SK-N-SH (cell line): ENCODE measurements at regions not wholly inside any gene's neighbourhood (a gene's known extent, or its start where the extent isn't known, plus 50 kb on each side); places are given as distances from the start of the nearest gene placed in this dataset.
"Not testable (repeated sequence)": the region's sequence is repeated elsewhere in the genome, so short reads cannot be mapped to it uniquely, and the experiment has no call there.

Source experiments
- CTCF ChIA-PET: fragments of 300-600, 350-600 bp; formaldehyde crosslinking; extraction: SDS; loops from one replicate; lab custom pipeline; 2021; lab: Yijun Ruan, JAX
- POLR2A ChIA-PET: fragments of 350-600 bp; sonication (Branson Sonifier 250); formaldehyde crosslinking; extraction: SDS; loops from one replicate; lab custom pipeline; 2020; ENCODE audit warnings: antibody characterized with exemption, inconsistent platforms; lab: Yijun Ruan, JAX
- DNase-seq: peaks from one replicate; pipeline ENCODE4 v3.0.0; 2012
- H2AFZ ChIP-seq: fragments of 200-600 bp; sonication (generic); 2 replicates; pipeline ENCODE4 v1.8.1; 2016; ENCODE audit warnings: antibody characterized with exemption, mild to moderate bottlenecking, low read depth
- H3F3A ChIP-seq: fragments of 200-600 bp; sonication (generic); replicated peaks from 2 replicates; pipeline ENCODE3; 2016; ENCODE audit warnings: antibody characterized with exemption, mild to moderate bottlenecking; ENCODE audit not compliant: insufficient read depth
- H3K27ac ChIP-seq, 2 experiments: fragments of 200-500 bp in 1 of 2; fragments of 200-600 bp in 1 of 2; sonication (Bioruptor generic) in 1 of 2; sonication (generic), shearing (Covaris generic) in 1 of 2; 2 replicates each; pipeline versions ENCODE4 v1.5.1 to v1.6.1; 2014 to 2016; ENCODE audit warnings: low read depth in 2 of 2, inconsistent platforms in 1 of 2, low read length in 1 of 2, mild to moderate bottlenecking in 1 of 2, mixed read lengths in 1 of 2
- H3K27me3 ChIP-seq: fragments of 200-600 bp; sonication (generic), shearing (Covaris generic); 2 replicates; pipeline ENCODE4 v1.6.1; 2016; ENCODE audit warnings: mixed run types; ENCODE audit not compliant: insufficient read depth
- H3K36me3 ChIP-seq, 2 experiments: fragments of 200-500 bp in 1 of 2; fragments of 200-600 bp in 1 of 2; sonication (Bioruptor generic) in 1 of 2; sonication (generic) in 1 of 2; replicated peaks in 1 of 2; 2 replicates each; pipeline versions ENCODE3 to v1.5.1; 2014 to 2016; ENCODE audit warnings: low read length in 1 of 2, mild to moderate bottlenecking in 1 of 2; ENCODE audit not compliant: insufficient read depth in 2 of 2, control insufficient read depth in 1 of 2
- H3K4me1 ChIP-seq, 2 experiments: fragments of 200-500 bp in 1 of 2; fragments of 200-600 bp in 1 of 2; sonication (Bioruptor generic) in 1 of 2; sonication (generic), shearing (Covaris generic) in 1 of 2; 2 replicates each; pipeline versions ENCODE4 v1.5.1 to v1.6.1; 2014 to 2016; ENCODE audit warnings: low read depth in 1 of 2, low read length in 1 of 2, mixed run types in 1 of 2; ENCODE audit not compliant: insufficient read depth in 2 of 2, control insufficient read depth in 1 of 2
- H3K4me2 ChIP-seq: fragments of 200-600 bp; sonication (generic), shearing (Covaris generic); 2 replicates; pipeline ENCODE4 v1.6.1; 2017; ENCODE audit warnings: mixed run types
- H3K4me3 ChIP-seq, 2 experiments: fragments of 200-500 bp in 1 of 2; fragments of 200-600 bp in 1 of 2; sonication (Bioruptor generic) in 1 of 2; sonication (generic), shearing (Covaris generic) in 1 of 2; 2 replicates each; pipeline versions ENCODE4 v1.5.1 to v1.8.1; 2014 to 2016; ENCODE audit warnings: low read depth in 2 of 2, inconsistent platforms in 1 of 2, low read length in 1 of 2, mild to moderate bottlenecking in 1 of 2, mixed read lengths in 1 of 2, moderate library complexity in 1 of 2
- H3K79me2 ChIP-seq: fragments of 200-600 bp; sonication (generic); 2 replicates; pipeline ENCODE4 v1.8.1; 2017; ENCODE audit warnings: mild to moderate bottlenecking; ENCODE audit not compliant: insufficient read depth
- H3K9ac ChIP-seq: fragments of 200-600 bp; sonication (generic); 2 replicates; pipeline ENCODE4 v1.6.1; 2017; ENCODE audit warnings: mixed run types
- H3K9me2 ChIP-seq: fragments of 200-600 bp; sonication (generic); 2 replicates; pipeline ENCODE4 v1.6.1; 2017; ENCODE audit warnings: mixed run types
- H3K9me3 ChIP-seq: fragments of 200-600 bp; sonication (generic); 2 replicates; pipeline ENCODE4 v1.6.1; 2017; ENCODE audit warnings: mixed run types, mild to moderate bottlenecking, moderate library complexity
- H4K20me1 ChIP-seq: fragments of 200-600 bp; sonication (generic); 2 replicates; pipeline ENCODE4 v1.6.1; 2017; ENCODE audit warnings: mild to moderate bottlenecking, mixed run types; ENCODE audit not compliant: insufficient read depth
- CHD2 ChIP-seq: fragments of 150-350 bp; IDR thresholded peaks from 2 replicates; pipeline ENCODE4 v1.6.1; 2018; ENCODE audit warnings: low read length; ENCODE audit not compliant: partially characterized antibody
- CTCF ChIP-seq: fragments of 200-600 bp; sonication (generic); IDR thresholded peaks from 2 replicates; pipeline ENCODE4 v1.6.1; 2017; ENCODE audit warnings: antibody characterized with exemption, mild to moderate bottlenecking, moderate library complexity
- ELF1 ChIP-seq: IDR thresholded peaks from 2 replicates; pipeline ENCODE4 v1.4.0; 2012
- EP300 ChIP-seq, 2 experiments: IDR thresholded peaks; 2 replicates each; pipeline versions ENCODE4 v1.4.0 to v1.6.1; 2012; ENCODE audit warnings: borderline replicate concordance in 1 of 2, low read depth in 1 of 2, low read length in 1 of 2
- GABPA ChIP-seq: IDR thresholded peaks from 2 replicates; pipeline ENCODE4 v1.4.0; 2012; ENCODE audit warnings: low read depth, mild to moderate bottlenecking
- GATA2 ChIP-seq: sonication (generic); formaldehyde crosslinking; IDR thresholded peaks from 2 replicates; pipeline ENCODE4 v1.5.0; 2020; ENCODE audit warnings: mild to moderate bottlenecking, missing genetic modification reagents
- JUND ChIP-seq: IDR thresholded peaks from 2 replicates; pipeline ENCODE4 v1.4.0; 2012
- MEF2A ChIP-seq: IDR thresholded peaks from 2 replicates; pipeline ENCODE4 v1.4.0; 2012; ENCODE audit warnings: low read depth, borderline replicate concordance
- MXI1 ChIP-seq: IDR thresholded peaks from 2 replicates; pipeline ENCODE4 v1.6.1; 2012; ENCODE audit warnings: mild to moderate bottlenecking, low read depth, low read length, improper control_type of control experiment
- POLR2AphosphoS5 ChIP-seq: IDR thresholded peaks from 2 replicates; pipeline ENCODE4 v1.6.1; 2012; ENCODE audit warnings: low read depth, low read length
- RAD21 ChIP-seq: IDR thresholded peaks from 2 replicates; pipeline ENCODE4 v1.6.1; 2012; ENCODE audit warnings: mild to moderate bottlenecking, low read length
- RXRA ChIP-seq: IDR thresholded peaks from 2 replicates; pipeline ENCODE4 v1.4.0; 2012; ENCODE audit warnings: low read depth, mild to moderate bottlenecking, borderline replicate concordance
- SIN3A ChIP-seq: IDR thresholded peaks from 2 replicates; pipeline ENCODE4 v1.6.1; 2012; ENCODE audit warnings: low read depth, mild to moderate bottlenecking, low read length, moderate library complexity, borderline replicate concordance
- TCF12 ChIP-seq: IDR thresholded peaks from 2 replicates; pipeline ENCODE4 v1.4.0; 2012
- TEAD4 ChIP-seq: IDR thresholded peaks from 2 replicates; pipeline ENCODE4 v1.4.0; 2012; ENCODE audit warnings: mild to moderate bottlenecking, borderline replicate concordance; ENCODE audit not compliant: insufficient read depth
- USF2 ChIP-seq: fragments of 150-350 bp; IDR thresholded peaks from 2 replicates; pipeline ENCODE4 v1.6.1; 2017; ENCODE audit warnings: antibody characterized with exemption, low read length, low read depth, borderline replicate concordance
- YY1 ChIP-seq: IDR thresholded peaks from 2 replicates; pipeline ENCODE4 v1.4.0; 2012; ENCODE audit warnings: low read depth, mild to moderate bottlenecking
- WGBS: methylation state at CpG from one replicate; pipeline ENCODE4 v1.1.6; 2017; ENCODE audit warnings: low lambda C conversion rate; 5-methylcytosine and 5-hydroxymethylcytosine counted together

DNA sequence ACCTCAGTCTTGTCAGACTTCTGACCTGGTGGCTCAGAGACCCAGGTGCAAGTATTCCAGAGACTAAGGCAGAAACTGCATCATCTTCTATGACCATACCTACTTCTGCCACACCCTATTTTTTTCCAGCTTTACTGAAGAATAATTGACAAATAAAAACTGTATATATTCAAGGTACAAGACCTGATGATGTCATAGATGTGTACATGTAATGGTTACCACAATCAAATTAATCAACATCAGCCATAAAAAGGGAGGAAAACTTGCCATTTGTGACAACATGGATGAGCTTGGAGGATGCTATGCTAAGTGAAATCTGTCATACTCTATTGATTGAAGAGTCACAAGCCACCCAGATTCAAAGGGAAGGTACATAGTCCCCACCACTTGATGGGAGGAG, 815.6 kb downstream of the SORCS1 start:
- Histone ChIP-seq H3K4me1 (no peaks in the 10 kb centered on the region), H3K9me3 (no peaks in the 10 kb centered on the region), H3K36me3 (no peaks in the 10 kb centered on the region), H3K4me2 (no peak overlapping the region), H3K9ac (no peak overlapping the region), H3K79me2 (no peaks in the 10 kb centered on the region), H3F3A (no peaks in the 10 kb centered on the region), H3K9me2 (no peaks in the 10 kb centered on the region), H3K27ac (no peak overlapping the region), H3K4me3 (no peak overlapping the region), H3K27me3 (no peaks in the 10 kb centered on the region), H4K20me1 (no peaks in the 10 kb centered on the region), H2AFZ (no peak overlapping the region)
- ChIA-PET CTCF (interaction anchor here (1.9 kb wide), 1 partner anchor 9 kb away, joined by 6 read pairs; no protein-coding TSS in a partner anchor), POLR2A (no interaction called here)
- no peak for DNase-seq
- TF ChIP-seq CTCF = no peak
- TF ChIP-seq MXI1 = no peak
- TF ChIP-seq MEF2A = no peak
- TF ChIP-seq TEAD4 = no peak
- no peak for TF ChIP-seq GATA2
- no peak for TF ChIP-seq JUND
- TF ChIP-seq TCF12 = no peak
- TF ChIP-seq ELF1 = no peak
- no peak for TF ChIP-seq POLR2AphosphoS5
- no peak for TF ChIP-seq YY1
- no peak for TF ChIP-seq RXRA
- no peak for TF ChIP-seq EP300 (IDR thresholded peaks at IDR 0.05; ENCODE audit: borderline replicate concordance in 1 of 2, low read depth in 1 of 2, low read length in 1 of 2)
- no peak for TF ChIP-seq RAD21
- TF ChIP-seq SIN3A = no peak
- TF ChIP-seq USF2 = no peak
- no peak for TF ChIP-seq CHD2

DNA sequence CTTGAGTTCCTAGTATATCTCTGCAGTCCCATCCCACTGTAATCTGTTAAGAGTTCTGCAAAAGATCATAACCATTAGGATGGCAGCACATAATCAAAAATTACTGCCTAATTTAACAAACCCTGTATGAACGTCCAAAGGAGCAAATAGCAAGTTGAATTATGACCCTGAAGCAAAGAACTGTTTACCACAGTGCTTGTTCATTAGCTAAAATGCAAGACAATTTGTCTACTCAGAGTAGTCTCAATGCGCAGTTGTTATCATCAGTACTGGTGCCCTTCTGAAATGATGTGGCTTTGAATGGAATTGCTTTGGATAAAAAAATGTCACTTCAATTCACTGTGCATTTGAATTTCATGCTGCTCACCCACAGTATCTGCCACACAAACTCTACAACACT, 817.0 kb downstream of the SORCS1 start:
- Histone ChIP-seq H3K9me3 (no peaks in the 10 kb centered on the region), H4K20me1 (no peaks in the 10 kb centered on the region), H3K4me1 (no peaks in the 10 kb centered on the region), H3K27me3 (no peaks in the 10 kb centered on the region), H2AFZ (no peak overlapping the region), H3F3A (no peaks in the 10 kb centered on the region), H3K9ac (no peak overlapping the region), H3K79me2 (no peaks in the 10 kb centered on the region), H3K9me2 (no peaks in the 10 kb centered on the region), H3K27ac (no peak overlapping the region), H3K4me3 (no peak overlapping the region), H3K36me3 (no peaks in the 10 kb centered on the region), H3K4me2 (no peak overlapping the region)
- no peak for DNase-seq
- ChIA-PET CTCF (interaction anchor here (1.1 kb wide), 1 partner anchor 8 kb away, joined by 4 read pairs; no protein-coding TSS in a partner anchor), POLR2A (no interaction called here)
- WGBS = 38% methylated on average over 2 of the region's 2 CpGs
- no peak for TF ChIP-seq YY1
- TF ChIP-seq GABPA = no peak
- TF ChIP-seq TCF12 = no peak

DNA sequence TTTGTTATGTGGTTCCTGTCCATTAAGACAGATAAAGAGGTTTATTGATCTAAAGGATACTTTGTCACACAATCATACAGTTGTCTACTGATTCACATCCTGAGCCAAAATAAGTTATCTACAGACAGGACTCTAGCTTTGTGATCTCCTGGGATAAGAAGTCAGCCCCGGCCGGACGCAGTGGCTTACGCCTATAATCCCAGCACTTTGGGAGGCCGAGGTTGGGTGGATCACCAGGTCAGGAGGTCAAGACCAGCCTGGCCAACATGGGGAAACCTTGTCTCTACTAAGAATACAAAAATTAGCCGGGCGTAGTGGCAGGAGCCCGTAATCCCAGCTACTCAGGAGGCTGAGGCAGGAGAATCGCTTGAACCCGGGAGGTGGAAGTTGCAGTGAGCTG, 821.0 kb downstream of the SORCS1 start:
- 49% methylated on average over 10 of the region's 10 CpGs for WGBS
- POLR2A ChIA-PET = not testable (repeated sequence)

More for the DNA sequence above, 821.0 kb downstream of the SORCS1 start:
- H3K4me1 ChIP-seq, H3K4me3 ChIP-seq, H3F3A ChIP-seq, H3K27ac ChIP-seq, H4K20me1 ChIP-seq, DNase-seq, H3K9me3 ChIP-seq, H3K79me2 ChIP-seq, H2AFZ ChIP-seq, H3K4me2 ChIP-seq, H3K9me2 ChIP-seq, H3K27me3 ChIP-seq, H3K36me3 ChIP-seq, H3K9ac ChIP-seq: not testable (repeated sequence)
- CTCF ChIA-PET = interaction anchor here (0.6 to 3.3 kb wide), 2 partner anchors 11 to 118 kb away, joined by 3 to 17 read pairs; no protein-coding TSS in a partner anchor
